NOMO-1 (cell line): ENCODE measurements at regions not wholly inside any gene's neighbourhood (a gene's known extent, or its start where the extent isn't known, plus 50 kb on each side); places are given as distances from the start of the nearest gene placed in this dataset.
"Not testable (repeated sequence)": the region's sequence is repeated elsewhere in the genome, so short reads cannot be mapped to it uniquely, and the experiment has no call there.

Experiments
- DNase-seq, 2 experiments: peaks; one replicate each; lab custom pipeline; 2025; ENCODE audit not compliant: unreplicated experiment in 2 of 2; lab: John Stamatoyannopoulos, UW

DNA sequence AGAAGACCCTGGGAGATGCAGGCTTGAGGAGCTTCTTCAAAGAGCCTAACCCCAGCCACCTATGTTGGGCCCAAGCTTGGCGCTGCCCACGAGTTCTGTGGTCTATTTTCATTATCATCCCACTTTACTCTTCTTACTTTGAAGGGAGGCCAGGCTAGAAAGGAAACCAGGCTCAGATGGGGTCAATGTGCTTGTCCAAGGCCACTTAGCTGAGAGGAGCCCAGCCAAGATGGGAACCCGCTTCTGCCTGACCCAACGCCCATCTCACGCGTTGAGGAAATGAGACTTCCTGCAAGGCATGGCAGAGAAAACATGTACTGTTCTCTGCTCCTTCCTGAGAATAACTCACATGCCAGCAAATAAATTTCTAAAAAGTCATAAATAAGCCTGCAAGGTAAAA, 486.3 kb upstream of the PROK2 start:
- DNase-seq, result peak in 1 of 2 experiments; percentile 7

DNA sequence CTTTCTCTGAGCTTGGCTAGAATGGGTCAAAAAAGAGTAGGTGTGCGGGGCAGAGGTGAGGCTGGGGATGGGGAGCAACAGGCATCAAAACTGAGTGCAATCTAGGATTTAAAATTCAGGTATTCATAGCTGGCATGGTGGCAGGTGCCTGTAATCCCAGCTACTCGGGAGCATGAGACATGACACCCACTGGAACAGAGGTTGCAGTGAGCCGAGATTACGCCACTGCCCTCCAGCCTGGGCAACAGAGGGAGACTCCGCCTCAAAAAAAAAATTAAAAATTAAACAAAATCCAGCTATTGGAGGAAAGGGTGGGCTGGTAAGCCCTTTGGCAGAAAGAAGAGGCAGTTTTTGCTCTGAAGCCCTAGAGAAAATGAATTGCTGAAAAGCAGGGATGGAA, 485.8 kb upstream of the PROK2 start:
- DNase-seq, result no peak

DNA sequence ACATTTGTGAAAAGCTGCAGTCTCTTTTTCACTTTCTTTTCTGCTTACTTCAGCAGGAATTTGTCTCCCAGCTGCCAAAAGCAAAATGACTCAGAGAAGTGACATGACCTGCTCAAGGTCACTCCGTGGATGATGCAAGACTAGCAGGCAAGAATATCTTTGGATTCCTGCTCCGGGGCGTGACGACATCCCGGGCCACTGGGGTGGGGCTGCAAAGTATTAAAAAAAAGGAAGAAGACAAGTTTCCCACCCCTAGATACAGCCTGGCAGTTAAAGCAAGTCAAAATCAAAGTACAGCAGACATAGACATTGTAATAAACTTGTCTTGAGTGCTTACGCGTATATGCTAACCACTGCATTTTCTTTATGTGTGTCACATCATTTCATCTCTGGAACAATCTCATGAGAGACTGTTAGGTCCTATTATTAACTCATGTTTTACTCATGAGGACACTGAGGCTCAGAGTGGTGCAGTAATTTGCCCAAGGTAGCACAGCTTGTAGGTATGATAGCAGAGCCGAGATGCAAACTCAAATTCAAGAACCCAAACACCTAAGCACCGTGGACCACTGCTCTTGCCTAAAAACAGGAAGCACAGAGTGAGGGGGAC, 485.2 kb upstream of the PROK2 start:
- DNase-seq, result peak; percentile 90 to 97

- no peak for DNase-seq
Measured at GRCh38 chr3:72269475-72269874, 484.5 kb upstream of the PROK2 start.

GRCh38 chr3:72266921-72267524, 482.1 kb upstream of the PROK2 start:
- DNase-seq, result not testable (repeated sequence)

GRCh38 chr3:72266016-72266370, 481.0 kb upstream of the PROK2 start:
- no peak for DNase-seq

GRCh38 chr3:72265256-72266015, 480.5 kb upstream of the PROK2 start:
- DNase-seq, result no peak

GRCh38 chr3:72263223-72263990, 478.5 kb upstream of the PROK2 start:
- DNase-seq, result no peak

GRCh38 chr3:72262736-72263135, 477.8 kb upstream of the PROK2 start:
- DNase-seq, result no peak

DNA sequence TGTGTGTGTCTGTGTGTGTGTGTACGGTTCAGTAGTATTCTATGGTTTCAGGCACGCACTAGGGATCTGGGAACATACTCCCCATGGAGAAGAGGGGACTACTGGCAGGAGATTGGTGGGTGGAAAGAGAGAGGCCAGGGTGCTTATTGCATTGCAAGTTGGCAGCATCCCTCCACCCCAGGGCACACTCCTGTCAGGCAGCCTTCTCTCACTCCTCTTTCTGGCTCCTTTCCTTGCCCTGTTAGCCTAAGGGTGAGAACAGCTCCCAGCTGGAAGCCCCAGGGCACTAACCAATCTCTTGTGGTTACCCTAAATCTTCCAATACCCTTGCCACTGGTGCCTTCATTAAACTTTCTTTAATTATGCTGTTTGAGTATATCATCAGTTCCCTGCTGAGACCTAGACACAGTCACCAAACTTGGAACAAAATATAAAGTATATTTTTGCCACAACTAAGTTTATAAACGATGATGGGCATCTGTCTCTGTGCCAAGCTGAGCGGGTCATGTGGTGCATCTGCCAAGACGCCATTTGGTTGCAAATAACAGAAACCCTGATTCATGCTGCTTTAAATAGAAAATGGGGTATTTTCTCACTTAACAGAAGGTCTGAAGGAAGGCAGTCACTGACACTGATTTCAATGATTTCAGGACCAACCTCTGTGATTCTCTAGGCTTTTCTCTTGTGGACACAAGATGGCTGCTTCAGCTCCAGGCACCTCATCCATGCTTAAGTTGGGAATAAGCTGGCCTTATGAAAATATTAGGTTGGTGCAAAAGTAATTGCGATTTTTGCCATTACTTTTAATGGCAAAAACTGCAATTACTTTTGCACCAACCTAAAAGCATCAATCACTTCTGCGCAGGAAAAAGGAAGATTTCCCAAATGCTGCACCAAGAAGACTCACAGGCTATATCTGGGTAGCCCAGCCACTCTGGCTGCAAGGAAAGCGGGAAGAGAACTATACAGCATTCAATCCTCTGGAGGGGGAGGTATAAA, 476.9 kb upstream of the PROK2 start:
- DNase-seq, result no peak

GRCh38 chr3:72260588-72260910, 475.6 kb upstream of the PROK2 start:
- DNase-seq, result no peak

GRCh38 chr3:72259755-72260587, 475.0 kb upstream of the PROK2 start:
- DNase-seq, result no peak

- DNase-seq, result no peak
Measured at GRCh38 chr3:72258361-72259141, 473.6 kb upstream of the PROK2 start.

DNA sequence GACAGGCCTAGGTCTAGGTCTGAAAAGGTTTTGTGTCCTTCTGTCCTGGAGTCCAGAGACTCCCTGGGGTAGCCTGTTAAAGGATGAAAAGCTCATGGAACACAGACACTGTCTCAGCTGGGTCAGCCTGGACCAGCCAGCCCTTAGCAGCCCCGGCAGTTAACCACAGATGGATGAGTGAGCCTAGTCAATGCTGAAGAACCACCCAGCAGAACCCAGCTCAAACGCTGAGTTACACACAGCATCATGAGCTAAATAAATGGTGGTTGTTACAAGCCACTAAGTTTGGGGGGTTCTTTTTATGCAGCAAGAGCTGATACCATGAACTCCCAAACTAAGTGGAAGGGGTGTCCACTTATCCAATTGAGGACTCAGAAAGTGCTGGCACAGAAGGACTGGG, 472.8 kb upstream of the PROK2 start:
- DNase-seq, result no peak

GRCh38 chr3:72257203-72257602, 472.3 kb upstream of the PROK2 start:
- DNase-seq, result no peak

GRCh38 chr3:72256716-72257115, 471.8 kb upstream of the PROK2 start:
- no peak for DNase-seq

GRCh38 chr3:72255791-72256559, 471.0 kb upstream of the PROK2 start:
- DNase-seq, result no peak

DNA sequence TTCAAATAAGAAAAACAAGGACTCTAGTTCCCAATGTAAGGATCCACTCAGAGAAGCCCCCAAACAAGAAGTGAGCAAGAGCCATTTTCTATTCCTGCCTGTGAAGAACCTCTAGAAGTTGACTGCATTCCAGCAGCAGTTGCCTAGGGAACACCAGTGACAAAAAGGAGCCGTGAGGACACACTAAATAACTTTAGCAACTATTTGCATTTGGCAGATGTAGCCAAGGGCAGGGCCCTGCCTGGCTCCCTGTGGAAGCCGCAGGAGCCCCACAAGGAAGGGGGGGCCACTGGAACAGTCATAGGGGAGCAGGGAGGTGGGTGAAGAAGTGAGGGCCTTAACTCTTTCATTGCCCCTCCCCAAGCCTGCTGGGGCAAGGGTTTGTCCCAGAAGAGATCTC, 470.2 kb upstream of the PROK2 start:
- no peak for DNase-seq
